GM19035 (cell line): ENCODE measurements at regions not wholly inside any gene's neighbourhood (a gene's known extent, or its start where the extent isn't known, plus 50 kb on each side); places are given as distances from the start of the nearest gene placed in this dataset.

Experiments
- ATAC-seq: cut with Tn5 transposase; IDR thresholded peaks from one replicate; pipeline ENCODE4 v1.9.1; 2021; ENCODE audit not compliant: unreplicated experiment

DNA sequence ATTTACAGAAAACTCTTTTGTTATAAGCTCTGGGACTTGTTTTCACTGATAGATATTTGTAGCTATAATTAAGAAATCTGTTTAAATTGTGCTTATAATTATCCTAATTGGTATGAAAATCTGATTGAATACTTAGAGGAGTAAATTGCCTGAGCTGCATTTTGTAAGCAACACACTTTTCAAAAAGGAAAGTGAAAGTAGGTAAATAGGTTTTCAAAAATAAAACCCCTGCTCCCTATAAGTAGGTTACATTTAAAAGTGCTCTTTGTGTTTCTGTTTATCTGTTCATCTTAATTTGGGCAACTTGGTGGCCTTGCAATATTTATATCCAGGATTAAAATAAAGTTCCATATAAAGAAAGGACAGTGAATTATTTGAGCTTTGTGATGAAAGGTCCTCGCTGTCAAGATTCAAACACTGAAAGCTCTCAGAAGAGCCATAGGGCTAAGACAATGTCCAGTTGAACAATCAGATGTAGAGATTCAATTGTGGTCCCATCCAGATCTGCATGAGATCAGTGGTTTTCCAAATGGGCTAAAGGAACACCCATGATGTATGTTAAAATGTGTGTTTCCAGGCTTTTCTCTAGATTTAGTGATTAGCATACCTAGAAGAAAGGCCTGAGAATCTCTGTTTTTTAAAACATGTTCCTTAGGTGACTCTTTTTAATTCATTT, 371.6 kb downstream of the RPRM start:
- ATAC-seq = no peak

DNA sequence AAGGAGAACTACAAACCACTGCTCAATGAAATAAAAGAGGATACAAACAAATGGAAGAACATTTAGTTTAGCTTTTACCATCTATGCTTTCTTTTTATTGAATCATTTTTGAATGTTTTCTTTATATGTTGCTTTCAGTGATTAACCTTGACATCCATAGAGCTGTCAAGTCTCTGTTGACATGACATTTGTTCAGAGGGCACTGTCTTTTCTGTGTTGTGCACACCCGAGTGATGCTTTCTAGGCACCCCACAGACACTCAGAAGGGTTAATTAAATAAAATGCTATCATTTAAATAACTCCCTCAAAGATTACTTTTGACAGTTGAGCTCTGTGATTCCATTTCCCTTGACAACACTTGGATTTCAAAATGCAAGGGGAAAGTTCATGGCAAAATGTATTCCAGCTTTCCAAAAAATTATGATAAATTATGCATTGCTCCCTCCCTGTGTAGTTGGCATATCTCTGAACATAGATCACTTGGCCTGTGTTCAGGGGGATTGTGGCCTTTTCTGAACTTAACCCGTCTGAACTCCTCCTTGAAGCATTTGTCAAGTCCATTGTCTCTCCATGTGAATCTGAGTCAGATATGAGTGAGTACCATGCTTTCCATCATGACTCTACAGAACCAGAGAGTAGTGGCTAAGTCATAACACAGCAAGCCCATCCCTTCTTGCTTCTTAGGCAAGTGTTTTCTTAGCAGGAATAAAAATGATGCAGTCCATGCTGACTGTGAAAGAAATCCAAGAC, 372.6 kb downstream of the RPRM start:
- no peak for ATAC-seq

DNA sequence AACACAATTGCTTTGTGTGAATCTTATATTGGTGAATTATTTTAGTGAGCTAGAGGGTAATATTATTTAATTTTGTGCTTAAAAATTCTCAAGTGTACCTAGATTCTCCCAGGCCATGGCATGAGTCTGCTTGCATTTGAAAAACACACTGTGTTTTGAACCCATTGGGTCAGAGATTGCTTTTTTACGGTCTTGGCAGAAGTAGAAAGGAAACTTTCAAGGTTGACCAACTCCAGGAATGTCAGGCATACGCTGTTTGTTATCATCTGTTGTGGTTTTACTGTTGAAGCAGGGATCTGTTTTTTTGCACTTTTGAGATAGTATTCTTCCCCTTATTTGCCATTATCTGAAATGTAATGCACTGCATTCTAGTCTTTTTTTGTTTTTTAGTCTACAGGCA, 377.4 kb downstream of the RPRM start:
- ATAC-seq = no peak

DNA sequence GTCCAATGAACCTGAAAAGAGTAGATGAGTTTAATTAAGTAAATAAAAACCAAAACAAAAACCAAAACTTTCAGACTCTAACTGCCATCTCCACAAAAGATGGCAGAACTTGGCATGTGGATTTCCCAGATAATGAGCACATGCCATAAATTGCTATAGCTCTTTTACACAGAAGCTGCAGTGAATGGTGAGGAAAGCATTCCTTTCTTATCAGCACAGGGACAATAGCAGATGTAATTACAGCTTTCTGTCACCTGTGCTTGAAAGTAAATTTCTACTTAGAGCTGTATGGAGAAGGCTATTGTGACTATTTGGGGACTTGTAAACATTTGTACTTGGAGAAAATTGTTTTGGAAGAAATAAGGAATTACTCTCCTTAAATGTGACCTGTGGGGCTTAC, 378.4 kb downstream of the RPRM start:
- ATAC-seq = no peak

DNA sequence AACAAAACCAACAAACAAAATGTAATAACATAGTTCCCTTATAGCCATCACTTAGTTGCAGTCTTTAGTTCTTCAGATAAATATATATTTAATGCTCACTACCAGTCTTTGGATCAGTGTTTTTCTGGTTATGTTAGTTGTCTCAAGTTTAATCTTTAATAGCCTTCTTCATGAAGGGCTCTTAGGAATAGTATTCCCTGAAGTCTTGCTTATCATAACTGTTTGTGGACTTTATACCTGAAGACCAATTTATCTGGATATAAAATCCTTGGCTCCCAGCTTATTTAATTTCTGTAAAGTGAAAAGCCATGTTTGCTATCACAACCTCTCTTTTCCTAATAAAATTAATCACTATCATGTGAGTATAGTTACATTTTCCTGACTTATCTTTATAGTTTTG, 379.7 kb downstream of the ARL6IP6 start:
- ATAC-seq = no peak

DNA sequence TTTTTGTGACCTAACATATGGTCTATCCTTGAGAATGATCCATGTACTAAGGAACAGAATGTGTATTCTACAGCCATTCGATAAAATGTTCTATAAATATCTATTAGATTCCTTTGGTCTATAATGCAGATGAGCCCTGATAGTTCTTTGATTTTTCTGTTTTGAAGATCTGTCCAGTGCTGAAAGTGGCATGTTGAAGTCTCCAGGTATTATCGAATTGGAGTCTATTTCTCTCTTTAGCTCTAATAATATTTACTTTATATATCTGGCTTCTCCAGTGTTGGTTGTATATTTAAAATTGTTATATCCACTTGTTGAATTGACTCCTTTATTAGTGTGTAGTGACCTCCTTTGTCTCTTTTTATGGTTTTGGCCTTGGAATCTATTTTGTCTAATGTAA, 377.9 kb downstream of the ARL6IP6 start:
- no peak for ATAC-seq

DNA sequence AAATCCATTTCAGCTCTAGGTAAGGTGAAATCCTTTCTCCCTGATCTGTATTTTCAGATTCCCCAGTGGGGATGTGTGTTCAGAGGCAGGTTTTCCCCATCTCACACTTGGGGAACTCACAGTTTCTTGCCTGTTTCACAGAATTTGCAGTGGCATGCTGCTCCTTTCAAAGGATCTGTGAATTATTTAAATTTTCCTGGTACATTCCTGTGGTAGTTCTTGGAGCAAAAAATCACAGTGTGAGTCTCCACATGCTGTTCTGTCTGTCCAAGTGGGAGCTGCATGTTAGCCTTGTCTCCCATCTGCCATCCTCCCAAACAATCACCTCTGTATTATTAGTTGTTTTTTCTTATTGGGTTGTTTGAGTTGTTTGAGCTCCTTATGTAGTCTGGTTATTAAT, 372.9 kb downstream of the ARL6IP6 start:
- no peak for ATAC-seq

DNA sequence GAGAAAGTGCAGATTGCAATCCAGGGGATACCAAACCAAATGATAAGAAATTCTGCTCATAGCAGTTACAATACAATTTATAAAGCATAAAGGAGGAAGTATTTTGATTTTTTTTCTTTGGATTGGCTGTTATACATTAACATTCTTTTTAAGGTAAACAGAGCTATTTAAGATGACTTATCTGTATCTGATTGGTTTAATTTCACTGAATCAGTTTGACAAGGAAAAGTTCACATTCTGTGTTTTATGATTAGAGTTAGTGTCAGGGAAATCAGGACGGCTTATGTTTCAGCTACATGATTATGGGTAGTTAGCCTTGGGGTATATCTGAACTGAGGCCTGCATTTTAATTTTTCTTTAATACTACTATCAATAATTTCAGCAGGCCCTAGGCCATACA, 360.9 kb downstream of the ARL6IP6 start:
- no peak for ATAC-seq

DNA sequence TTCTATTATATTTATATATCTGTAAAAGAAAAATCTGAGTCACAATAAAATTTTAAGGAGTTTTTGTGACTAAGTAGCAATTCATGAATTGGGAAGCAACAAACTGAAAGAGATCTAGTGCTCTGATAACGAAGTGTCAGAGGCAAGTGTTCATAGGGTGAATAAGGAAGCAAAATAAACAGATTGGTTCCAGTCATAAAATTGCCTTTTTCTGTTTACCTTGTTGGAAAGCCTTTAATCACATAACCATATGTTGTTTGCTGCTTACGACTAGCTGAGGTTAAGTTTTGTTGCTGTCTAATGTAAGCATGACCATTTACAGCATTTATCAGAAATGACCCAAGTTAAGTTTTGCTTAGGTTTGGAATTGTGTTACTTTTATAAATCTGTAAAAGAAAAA, 358.9 kb downstream of the ARL6IP6 start:
- no peak for ATAC-seq

DNA sequence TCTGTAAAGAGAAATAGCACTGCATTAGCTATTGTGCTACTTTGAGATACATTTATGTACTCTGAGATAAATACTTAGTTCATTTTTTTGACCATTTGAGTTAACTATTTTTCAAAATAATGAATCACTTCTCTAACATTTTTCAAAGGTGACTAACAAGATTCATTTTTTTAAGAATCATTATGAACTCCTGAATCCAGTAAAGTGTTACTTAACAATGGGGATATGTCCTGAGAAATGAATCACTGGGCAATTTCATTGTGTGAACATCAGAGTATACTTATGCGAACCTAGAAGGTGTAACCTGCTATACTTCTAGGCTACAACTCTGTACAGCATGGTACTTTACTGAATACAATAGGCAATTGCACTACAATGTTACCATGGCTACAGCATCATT, 355.8 kb downstream of the ARL6IP6 start:
- ATAC-seq = no peak

DNA sequence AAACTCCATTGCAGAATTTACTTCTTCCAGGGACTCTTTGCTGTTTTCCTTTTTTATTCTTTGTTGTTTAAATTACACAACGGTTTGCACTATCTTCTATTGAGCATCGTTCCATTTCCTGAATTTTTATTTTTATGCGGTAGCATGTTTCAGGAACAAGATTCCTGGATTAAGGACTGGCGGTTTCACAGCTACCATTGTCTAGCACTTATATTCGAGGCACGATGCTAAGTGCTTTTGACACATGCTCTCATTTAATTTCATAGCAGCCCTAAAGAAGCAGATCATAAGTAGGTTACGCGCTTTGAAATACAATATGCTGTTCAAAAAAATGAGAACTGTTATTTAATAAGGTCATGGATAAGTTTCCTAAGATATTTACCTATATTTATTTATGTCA, 354.4 kb downstream of the ARL6IP6 start:
- ATAC-seq = no peak

DNA sequence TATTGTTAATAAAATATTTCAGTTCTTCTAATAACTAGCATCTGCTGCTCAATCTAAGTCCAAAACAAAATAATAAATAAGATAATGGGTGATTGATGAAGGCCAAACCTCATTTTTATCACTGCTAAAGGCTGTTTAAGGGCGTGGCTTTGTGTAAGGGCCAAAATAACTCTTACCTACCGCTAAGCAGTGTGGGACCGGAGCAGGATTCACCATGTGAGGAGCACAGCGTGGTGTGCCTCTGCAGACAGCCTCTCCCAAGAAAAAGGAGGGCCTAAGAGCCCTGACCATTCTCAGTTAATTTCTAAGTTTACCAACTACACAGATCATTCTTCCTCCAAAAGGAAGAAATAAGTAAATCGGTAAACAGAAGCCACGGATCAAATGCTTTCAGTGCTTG, 353.7 kb downstream of the ARL6IP6 start:
- ATAC-seq = no peak

DNA sequence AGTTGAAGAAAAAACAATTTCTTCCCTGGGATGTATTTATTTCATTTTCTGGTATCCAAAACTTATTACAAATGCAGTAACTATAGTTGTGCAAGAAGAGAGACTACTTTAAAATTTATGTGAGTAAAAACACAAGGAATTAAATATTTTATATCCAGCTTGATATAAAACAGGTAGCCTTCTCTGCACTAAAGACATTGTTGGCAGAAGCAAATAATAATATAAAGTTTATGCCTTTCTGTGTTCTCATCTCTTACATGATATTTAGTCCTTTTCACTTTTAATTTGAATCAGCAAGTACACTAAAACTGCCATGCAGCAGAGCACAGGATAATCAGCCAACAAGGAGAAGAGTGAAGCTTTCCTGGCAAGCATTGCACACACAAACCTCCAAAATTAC, 352.7 kb downstream of the ARL6IP6 start:
- ATAC-seq = no peak

DNA sequence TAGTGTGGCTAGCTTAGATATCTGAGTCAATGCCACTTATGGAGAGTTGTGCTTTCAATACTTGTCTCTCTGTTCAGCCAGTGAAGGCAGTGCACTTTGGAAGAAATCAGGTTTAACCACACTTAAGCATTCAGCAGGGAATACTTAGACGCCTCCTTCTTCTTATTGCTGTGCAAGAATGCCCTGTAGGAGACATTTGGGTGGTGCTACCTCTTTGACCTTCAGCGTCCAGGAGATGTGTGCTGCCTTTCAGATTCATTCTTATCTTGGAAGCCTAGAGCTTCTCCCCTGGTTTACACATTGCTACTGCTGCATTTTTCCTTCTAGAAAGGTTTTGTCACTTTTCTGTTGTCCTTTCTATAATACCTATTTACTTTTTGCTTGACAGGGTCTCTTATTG, 350.5 kb downstream of the ARL6IP6 start:
- no peak for ATAC-seq

DNA sequence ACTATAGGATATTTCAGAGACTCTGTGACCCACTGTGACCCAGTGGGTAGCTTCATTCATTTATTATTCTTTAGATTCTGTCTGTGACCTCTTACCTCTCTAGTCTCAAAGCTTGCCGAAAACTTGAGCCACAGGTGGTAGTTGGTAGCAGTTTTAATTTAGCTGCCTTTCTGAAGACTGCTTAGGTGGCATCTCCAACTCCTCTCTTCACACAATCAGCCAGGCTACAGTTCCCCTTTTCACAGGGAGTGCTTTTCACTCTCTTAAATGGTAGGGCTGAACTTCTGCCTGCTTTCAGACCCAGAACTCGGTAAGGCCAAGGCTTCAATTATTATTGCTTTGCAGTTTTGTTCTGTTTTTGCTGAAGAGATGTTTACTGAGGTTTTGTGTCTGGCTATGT, 349.6 kb downstream of the ARL6IP6 start:
- no peak for ATAC-seq

DNA sequence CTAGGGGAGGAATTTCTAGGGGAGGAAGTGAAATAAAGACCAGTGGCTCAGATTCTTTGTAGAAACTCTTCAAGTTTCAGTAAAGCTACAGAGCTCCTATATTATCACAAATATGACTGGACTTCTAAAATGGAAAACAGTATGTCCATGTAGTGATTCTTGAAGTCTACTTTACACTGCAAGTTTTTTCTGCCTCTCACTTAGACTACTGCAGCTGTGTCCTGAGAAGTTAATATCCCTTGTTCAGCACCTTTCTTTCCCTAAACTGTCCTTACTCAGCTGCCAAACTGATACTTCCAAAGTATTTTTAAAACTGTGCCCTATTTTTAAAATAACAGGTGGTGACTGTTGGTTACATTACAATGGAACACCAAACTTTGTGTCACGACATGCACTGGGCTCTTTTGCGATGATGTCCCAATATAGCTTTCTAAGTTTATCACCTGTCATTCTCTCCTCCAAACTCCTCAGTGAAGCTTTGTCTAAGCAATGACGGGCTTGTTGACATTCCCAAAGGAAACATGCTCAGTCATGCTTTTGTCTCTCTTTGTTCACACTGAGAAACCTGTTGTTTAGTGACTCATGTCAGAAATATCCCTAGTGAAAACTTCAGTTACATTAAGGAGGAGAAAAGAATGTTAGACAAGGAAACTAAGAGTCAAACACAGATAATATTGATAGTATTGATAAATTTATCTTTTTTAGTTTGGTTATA, 341.1 kb downstream of the ARL6IP6 start:
- ATAC-seq = no peak

DNA sequence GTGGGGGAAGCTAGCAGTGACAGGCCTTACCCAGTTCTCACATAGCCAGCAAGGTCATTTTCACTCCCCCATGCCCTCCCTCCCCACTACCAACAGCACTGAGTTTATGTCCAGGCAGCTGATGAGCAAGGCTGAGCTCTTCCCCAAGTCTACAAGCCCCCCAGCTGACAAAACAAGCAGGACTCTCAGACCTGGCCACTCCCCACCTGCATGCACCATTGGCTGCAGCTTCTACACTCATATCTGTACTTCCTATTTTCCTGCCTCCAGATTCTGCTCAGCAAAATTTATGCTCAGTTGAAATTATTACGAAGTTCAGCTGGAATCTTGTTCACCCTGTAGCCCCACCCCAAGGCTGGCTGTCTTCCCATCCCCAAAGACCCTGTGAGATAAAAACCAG, 339.3 kb downstream of the ARL6IP6 start:
- no peak for ATAC-seq

DNA sequence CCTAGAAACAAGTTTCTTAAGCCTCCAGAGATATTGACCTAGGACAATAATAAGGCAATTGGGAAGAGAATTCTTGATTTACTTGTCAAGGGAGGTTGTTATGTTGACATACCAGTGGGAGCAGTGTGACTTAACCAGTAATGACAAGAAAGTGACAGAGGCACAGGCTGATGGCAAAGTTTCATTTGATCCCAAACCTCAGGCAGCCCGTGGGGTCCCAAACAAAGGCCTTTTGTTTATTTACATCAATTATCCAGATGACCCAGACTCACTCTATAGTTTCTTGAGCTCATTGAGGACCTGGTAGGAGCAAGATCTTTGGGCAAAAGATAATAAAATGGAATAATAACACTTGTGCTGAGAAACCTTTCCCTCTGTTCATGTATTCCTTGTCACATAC, 336.8 kb downstream of the ARL6IP6 start:
- ATAC-seq = no peak

DNA sequence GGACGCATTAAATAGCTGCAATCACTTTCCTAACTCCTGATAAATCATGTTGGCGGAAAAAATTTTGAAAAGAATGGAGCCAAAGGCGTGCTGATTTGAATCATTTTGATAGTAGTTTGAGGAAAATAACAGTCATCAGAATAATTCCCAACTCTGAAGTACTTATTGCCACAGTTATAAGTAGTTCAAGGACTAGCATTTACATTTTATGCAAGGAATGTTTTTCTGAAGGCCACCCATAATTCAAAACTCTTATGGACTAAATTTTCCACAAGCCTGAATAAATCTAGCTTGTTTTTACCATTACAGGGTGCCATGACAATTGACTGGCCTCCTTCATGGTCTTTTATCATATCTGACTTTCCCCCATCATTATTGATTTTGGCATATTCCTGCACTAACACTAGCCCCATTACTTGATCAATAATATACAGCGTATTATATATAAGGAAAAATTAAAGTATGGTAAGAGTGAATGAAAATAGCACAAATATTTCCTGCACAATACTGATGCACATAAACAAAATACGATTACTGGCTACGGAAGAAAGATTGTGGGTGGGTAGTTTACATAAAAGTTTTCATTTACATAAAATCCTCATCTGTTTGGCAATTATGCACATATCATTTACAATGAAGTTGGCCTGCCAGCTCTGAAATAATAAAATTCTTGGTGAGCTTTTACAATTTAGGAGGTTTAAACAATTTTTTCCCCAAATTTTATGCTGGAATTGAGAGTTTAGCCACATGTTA, 334.6 kb downstream of the ARL6IP6 start:
- ATAC-seq = no peak

DNA sequence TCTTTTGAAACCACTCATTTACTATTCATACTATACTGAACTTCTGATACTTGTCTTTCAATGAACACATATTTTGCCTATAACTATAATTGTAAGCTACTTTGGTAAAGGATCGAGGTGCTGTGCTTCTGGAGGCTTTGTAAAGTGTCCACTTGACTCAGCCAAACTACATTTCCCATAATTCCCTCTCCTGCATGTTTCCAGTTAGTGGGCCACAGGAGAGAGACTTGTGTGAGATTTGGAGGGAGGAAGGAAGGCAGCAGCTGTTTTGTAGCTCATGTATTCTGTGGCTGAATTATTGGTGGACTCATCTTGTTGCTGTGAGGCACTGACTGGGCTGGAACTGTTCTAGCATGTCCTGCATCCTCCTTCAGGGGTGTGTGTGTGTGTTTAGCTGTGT, 328.8 kb downstream of the ARL6IP6 start:
- no peak for ATAC-seq

DNA sequence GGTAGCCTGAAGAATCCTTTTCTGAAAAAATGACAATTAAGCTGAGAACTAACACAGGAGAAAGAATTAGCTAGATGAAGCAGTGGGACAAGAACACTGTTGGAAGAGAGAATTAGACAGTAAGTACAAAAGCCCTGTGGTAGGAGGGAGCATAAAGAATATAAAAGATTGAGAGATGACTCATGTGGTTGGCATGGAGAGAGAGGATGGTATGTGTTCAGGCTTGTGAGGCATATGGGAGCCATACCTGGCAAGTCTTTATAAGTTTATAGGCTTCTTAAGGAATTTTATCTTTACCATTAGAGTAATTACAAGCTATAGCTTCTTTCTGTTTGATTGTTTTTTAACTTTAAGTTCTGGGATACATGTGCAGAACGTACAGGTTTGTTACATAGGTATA, 325.0 kb downstream of the ARL6IP6 start:
- no peak for ATAC-seq

DNA sequence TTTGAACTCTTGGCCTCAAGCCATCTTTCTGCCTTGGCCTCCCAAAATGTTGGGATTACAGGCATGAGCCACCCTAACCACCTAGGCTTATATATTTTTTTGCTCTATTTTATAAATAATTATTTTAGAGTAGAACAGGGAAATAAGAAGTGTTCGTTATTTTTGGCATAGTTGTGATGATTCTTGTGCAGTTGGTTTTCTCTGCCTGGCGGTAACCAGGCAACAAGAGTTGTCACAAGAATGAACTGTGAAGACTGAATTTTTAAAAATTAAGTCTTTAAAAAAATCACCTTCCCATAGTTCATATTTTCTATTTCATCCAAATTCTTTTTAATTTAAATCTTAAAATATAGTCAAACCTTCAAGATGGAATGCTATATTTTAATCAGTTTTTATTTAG, 310.2 kb downstream of the ARL6IP6 start:
- ATAC-seq = no peak
